Stimulated activated CD4-positive, alpha-beta T cell treated with anti-CD3 and anti-CD28 coated beads, Interleukin-2, amount 100 ng/mL, for 4 hours (primary cell): ENCODE measurements at regions not wholly inside any gene's neighbourhood (a gene's known extent, or its start where the extent isn't known, plus 50 kb on each side); places are given as distances from the start of the nearest gene placed in this dataset.
"Not testable (repeated sequence)": the region's sequence is repeated elsewhere in the genome, so short reads cannot be mapped to it uniquely, and the experiment has no call there.

ENCODE experiments used
- DNase-seq: peaks from one replicate; pipeline ENCODE4 v3.0.0-alpha.2; 2020; ENCODE audit warnings: low read depth

DNA sequence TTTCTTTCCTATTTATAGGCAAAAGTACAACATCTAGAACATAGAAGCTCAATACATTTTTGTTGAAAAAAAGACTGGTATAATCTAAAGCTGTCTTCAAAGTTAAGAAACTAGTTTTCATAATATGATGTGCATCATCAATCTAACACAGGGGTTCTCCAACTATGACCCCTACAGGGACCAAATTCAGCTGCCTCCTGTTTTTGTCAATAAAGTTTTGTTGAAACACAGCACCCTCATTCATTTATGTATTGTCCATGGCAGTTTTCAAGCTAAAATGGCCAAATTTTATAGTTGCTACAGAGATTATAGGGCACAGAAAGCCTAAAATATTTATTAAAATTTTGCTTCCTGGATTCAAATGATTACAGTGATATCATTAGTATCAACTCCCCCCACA is 452.9 kb downstream of the CCER1 start:
- no peak for DNase-seq

DNA sequence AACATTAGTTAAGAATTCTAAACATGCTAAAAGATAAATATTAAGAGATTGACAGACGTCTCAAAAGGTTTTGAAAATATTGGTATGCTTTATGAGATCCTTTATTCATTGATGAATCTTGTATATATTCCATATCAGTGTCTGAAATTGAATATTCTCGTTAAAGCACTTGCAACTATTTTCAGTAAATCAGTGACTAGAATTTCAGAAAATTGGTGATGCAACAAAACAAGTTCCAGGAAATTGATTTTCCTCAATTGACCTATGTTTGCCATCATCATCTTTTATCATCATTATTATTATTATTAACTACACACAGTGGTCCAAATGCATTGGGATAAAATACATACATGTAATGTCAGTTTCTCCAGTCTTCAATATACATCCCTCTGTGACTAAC is 453.6 kb downstream of the CCER1 start:
- DNase-seq = no peak

DNA sequence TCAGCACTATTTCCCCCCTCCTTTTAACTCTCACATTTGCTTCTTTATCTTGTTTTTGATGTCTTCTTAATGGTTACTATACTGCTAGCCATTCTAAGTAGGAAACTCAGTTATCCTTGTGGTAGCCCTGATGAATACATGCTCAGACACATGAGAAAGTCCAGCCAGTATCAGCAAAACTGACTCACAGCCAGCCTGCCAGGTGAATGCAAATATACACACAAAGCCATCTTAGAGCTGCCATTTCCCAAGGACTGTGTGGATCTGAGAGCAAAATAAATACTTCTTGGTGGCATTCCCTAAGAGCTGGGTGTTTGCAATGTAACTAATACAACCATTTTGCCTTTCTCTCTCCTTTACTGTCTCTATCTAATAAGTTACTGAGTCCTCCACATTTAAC is 455.2 kb downstream of the CCER1 start:
- no peak for DNase-seq

DNA sequence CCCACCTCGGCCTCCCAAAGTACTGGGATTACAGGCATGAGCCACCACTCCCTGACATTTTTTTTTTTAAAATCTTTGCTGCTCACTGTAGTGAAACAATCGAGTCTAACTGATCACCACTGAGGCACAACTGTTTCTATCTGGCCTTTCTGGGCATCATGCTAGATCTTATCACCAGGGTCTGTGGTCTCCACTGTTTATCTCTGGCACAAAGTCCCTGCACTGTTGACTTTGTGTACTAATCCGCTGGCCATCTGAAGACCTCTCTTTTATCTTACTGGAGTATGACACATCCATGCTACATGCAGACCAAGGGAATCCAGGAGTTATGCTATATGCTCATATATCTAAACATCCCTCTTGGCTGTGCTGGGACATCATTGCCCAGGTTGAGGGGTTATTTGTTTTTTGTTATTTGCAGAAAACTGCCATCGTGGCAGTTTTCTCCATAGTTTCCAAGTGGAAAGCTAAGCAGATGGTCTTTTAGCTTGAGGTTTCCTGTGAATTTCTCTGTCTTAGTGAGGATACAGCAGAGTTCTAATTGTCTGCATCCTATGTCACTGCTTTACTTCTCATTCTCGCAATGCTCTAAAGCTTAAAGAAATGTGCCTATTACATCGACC is 456.9 kb downstream of the CCER1 start:
- DNase-seq = no peak

DNA sequence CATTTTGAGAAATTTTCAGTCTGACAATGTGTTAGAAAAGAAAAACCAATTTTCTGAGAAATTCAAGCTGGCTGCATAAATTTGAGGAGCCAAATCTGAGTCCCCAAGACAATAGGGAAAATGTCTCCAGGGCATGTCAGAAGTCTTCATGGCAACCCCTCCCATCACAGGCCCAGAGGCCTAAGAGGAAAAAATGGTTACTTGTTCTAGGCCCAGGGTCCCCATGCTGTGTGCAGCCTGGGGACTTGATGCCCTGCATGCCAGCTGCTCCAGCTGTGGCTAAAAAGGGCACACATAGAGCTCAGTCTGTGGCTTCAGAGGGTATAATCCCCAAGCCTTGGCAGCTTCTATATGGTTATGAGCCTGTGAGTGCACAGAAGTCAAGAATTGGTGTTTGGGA is 464.6 kb downstream of the CCER1 start:
- DNase-seq = no peak

DNA sequence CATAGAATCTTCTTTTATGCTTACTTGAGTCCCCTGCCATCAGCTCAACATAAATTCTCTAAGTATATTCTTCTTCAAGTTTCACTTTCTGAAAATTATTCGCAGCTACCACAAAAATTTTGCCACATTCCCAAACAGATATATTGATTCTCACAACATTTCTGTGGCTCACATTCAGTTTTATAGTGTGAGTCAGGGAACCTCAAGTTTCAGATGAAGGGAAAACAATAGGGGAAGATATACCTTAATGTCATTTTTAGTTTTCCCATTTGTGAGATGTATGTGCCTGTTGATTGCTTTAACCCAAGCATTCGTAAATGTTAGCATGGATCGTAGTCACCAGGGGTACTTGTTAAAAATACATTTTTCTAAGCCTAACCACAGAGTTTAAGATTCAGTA is 465.8 kb downstream of the CCER1 start:
- no peak for DNase-seq

DNA sequence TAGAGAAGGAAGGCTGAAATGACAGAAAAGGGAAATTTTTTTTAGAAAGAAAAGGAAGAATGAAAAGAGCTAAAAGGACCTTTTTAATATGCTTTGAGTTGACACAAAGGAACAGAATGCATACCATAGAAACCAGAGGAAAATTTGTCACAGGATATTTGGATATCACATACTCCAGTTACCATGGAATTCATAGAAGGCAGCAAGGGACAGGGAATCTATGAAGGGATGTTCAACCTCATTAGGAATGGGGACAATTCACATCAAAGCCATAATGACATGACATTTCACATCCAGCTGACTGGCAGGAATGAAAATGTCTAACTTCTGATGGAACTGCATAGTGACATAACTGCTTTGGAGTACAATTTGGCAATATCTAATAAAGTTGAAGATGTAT is 469.4 kb downstream of the CCER1 start:
- no peak for DNase-seq

DNA sequence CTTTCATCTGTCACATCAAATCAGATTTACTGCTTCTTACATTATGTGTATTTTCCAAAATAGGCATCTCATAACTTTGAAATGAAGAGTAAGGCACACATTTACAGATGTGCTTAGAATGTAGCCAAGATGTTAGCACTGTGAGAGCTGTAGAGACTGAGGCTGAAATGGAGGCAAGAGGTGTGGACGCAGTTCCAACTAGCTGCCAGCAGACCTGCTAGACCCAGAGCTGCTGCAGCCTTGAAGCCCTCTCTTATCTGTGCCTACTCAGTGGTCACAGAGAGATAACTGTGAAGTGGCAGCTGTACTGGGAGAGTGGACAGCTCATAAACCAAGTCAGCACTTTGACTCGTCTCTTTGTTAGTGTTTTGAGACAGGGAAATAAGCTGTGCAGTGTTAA is 470.9 kb downstream of the CCER1 start:
- no peak for DNase-seq

DNA sequence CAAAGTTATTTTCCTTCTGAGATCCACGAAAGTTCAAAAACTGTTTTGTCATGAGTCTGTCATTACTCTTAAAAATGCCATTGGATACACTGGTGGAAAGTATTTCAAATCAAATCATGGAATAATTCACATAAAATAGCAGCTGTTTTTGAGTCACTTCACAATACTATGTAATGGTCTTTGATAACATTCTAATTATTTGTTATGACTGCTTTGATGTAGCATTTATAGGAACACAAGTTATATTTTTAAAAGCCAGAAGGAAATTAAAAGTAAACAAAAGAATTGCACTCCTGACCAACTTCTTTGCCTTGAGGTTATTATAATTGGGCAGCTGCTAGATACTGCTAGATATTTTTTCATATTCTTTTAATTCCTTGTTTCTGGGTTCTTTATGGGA is 473.2 kb downstream of the CCER1 start:
- DNase-seq = no peak

DNA sequence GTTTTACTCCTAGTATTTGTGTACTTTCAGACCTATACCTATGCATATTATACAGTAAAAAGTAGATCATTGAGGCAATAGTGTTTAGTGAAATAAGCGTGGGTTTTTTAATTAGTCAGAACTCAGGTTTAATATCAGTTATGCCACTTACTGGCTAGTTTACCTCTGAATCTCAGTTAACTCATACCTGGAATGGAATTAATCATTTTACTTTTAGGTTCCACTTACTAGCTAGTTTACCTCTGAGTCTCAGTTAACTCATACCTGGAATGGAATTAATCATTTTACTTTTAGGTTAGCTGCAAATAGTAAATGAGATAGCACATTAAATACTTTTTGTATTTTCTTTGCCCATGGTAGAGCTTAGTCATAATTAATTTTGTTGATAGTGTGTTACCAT is 475.7 kb downstream of the CCER1 start:
- no peak for DNase-seq

DNA sequence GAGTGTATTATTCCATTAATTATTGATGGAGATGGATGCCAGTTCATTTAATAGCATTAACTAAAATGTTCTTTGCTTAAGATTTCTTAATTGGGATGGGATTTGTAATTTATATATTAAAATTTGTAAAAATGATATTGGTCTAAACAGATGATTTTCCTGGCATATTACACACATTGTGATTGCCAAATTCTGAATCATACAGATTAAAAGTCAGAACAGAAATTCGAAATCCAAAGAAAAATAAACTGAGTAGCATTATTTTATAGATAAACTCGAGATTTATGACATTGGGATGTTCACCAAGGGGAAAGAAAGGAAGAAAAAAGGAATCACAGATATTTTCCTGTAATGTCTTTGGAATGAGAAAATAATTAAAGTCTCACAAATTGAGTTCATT is 481.1 kb downstream of the CCER1 start:
- no peak for DNase-seq

DNA sequence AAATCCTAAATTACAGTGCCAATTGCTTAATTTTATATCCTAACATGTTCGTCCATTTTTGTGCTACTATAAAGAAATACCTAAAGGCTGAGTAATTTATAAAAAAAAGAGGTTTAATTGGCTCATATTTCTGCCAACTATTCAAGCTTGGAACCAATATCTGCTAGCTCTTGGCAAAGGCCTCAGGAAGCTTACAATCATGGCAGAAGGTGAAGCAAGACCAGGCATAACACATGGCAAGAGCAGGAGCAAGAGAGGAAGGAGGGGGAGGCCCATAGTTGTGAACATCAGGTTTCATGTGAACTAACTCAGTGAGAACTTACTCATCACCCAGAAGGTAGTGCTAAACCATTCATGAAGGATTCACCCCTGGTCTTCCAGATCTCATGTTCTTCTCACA is 494.3 kb downstream of the CCER1 start:
- no peak for DNase-seq

DNA sequence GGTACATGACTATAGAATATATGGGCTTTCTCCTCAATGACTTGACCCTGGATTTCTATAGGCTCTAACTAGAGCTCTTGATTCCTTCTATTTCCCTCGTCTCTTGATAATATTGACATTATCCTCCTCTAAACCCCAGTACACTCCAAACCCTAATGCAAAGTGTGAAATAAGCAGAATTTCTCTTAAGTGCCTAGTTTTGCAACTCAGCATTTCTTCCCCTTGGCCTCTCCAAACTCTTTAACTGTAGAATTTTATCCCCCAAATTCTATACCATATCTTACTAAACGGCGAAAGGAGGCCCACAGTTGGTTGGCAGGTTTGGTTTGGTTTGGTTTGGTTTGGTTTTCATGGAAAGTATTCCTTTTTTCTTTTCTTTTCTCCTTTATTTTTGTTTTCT is 498.7 kb downstream of the CCER1 start:
- no peak for DNase-seq

DNA sequence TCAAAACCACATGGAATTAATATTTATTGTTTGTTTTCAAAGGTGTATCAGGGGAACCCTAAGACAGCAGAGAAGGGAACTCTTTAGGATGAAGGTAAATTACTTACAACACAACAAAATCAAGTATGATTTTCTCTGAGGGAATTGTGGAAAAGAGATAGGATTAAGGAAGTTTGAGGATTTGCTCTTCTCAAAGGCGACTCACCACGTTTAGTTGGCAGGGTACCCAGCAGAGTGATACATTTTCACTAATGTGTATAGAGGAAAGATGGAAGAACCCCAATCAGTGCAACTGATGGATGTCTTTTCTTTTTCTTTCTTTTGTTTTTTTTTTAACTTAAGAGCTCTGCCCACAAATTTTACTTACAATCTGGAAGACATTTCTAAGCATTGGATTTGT is 499.2 kb downstream of the CCER1 start:
- DNase-seq = no peak

DNA sequence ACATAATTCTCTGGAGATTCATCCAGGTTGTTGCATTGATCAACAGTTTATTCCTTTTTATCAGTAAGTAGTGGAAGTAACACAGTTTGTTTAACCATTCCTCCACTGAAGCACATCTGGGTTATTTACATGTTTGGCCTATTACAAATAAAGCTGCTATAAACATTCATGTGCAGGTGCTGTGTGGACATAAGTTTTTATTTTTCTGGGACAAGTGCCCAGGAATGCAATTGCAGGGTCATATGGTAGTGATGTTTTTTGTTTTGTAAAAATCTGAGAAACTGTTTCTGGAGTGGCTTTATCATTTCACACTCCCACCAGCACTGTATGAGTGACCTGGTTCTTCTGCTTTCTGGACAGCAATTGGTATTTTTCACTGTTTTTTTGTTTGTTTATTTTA is 505.4 kb downstream of the CCER1 start:
- no peak for DNase-seq

DNA sequence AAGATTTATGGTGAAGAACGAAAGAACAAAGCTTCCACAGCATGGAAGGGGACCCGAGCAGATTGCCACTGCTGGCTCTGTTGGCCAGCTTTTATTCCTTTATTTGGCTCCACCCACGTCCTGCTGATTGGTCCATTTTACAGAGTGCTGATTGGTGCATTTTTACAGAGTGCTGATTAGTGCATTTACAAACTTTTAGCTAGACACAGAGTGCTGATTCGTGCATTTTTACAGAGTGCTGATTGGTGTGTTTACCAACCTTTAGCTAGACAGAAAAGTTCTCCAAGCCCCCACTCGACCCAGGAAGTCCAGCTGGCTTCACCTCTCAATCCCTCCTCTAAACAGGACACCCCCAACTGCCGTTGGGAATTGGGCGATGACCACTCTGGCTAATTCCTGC is 511.5 kb downstream of the CCER1 start:
- DNase-seq = not testable (repeated sequence)

DNA sequence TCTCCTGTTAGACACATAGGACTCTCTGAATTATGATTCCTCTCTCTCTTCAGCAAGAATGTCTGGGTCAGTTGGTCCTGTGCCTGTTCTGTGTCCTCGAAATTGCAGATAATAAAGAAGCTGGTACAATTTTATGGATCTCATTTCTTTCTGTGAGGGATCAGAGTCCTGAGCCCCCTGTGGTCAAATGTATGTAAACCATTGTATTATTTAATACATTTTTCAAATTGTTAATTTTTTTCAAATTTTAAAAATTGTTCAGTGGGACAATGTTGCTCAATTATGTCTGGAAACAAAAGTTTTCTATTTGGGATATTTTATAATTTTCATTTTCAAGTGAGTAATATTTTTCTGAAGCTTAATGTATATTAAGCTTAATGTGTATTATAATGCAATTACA is 513.5 kb downstream of the CCER1 start:
- DNase-seq = no peak

DNA sequence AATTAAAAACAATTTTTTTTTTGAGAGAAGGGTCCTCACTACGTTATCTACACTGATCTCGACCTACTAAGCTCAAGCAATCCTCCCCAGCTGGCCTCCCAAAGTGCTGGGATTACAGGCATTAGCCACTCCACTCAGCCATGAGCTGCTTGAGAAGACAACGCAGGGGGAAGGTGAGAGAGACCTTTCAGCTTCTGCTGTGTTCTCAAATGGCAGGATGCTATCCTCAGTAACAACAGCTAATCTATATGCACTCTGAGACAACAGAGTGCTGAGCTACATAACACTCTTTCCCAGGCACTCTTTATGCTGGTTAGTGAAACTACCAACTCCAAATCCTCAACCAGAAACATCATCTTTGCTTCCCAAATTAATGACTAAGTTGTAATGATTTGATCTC is 526.1 kb downstream of the CCER1 start:
- DNase-seq = no peak

DNA sequence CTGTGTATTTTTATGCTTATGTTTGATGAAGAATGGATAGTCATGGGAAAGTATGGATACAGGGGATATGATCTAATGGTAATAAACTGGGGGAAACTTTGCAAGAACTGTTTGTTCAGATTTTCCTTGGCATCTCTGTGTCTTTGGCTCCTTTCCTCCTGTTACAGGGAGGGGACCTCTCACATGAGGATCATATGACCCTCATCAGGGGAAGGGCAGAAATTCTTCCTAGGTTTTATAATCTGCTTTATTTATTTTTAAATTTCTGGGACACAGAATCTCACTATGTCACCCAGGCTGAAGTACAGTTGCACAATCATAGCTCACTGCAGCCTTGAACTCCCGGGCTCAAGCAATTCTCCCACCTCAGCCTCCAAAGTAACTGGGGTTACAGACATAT is 526.5 kb downstream of the CCER1 start:
- DNase-seq = no peak

DNA sequence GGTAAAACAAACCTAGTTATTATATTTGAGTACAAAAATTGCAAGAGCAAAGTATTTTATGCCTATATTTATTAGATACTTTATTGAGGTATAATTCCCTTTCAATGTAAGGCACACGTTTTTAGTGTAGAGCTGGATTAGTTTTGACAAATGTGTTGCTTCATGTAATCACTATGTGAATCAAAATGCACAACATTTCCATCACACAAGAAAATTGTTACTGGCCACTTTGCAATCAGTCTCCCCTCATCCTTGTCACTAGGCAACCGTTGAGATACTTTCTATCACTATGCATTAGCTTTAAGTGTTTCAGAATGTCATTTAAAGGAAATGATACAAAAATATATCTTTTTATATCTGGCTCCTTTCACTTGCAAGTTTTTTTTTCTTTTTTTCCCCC is 531.0 kb downstream of the CCER1 start:
- no peak for DNase-seq

DNA sequence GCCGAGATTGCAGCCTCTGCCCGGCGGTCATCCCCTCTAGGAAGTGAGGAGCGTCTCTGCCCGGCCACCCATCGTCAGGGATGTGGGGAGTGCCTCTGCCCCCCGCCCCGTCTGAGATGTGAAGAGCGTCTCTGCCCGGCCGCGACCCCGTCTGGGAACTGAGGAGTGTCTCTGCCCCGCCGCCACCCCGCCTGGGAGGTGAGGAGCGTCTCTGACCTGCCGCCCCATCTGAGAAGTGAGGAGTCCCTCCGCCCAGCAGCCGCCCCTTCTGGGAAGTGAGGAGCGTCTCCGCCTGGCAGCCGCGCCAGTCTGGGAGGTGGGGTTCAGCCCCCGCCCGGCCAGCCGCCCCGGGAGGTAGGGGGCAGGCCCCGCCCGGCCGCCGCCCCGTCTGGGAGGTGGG is 544.0 kb downstream of the CCER1 start:
- no peak for DNase-seq

DNA sequence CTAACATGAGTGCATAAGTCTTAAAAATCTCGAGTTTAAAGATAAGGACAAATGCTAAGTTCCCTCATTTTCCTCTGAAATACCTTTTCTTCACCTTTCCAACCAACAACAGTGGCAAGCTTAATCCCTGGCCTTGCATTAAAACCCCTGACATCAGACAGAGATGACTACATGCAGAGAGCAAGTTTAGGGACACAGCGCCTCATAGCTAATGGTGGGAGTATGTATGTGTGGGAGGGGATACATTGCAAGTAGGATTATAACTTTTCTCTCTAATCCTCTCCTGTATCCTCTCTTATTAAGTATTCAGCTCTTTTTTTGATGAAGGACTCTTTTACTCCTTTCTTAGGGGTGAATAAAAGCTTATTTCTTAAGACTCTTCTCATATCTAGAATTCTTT is 547.1 kb downstream of the CCER1 start:
- no peak for DNase-seq

DNA sequence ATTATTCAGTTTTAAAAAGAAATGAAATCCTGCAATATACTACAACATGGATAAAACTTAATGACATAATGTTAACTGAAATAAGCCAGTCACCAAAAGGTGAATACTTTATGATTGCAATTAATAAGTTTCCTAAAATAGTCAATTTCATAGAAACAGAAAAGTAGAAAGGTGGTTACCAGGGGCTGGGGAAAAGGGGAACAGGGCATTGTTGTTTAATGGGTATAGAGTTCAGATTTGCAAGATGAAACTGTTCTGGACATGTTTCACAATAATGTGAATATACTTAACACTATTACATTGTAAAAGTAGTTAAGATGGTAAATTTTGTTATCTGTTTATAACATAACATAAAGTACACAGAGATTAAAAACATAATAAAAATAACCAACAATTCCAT is 550.9 kb downstream of the CCER1 start:
- DNase-seq = no peak

DNA sequence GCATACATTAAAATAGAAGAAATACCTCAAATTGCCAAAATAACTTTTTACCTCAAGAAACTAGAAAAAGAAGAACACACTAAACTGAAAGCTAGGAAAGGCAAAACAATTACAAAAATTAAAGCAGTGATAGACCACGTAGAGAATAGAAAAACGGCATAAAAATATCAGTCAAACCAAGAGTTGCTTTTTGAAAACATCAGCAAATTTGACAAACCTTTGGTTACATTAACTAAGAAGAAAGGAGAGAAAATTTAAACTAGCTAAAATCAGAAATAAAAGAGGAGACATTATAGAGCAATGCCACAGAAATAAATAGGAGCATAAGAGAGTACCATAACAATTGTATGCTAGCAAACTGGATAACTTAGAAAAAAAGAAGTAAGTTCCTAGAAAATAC is 553.8 kb downstream of the CCER1 start:
- no peak for DNase-seq

DNA sequence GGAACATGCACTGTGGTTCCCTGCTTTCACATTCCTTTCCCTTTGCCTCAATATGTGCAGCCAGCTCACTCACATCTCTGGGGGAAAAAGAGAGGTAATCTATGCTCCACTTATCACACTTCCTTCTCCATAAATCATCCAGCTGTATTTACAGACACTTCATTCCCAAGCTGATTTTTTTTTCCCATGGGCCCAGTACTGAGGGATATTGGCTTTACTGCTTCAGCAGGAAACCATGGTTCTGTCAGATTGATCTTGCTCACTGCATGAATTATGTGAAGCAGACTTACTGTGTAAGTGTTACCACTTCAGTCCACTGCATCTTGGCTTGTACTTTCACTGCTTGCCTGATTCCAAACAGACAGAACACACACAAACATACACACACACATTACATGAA is 555.6 kb downstream of the CCER1 start:
- DNase-seq = no peak
